Small intestine (tissue), 7 donors: ENCODE measurements at regions not wholly inside any gene's neighbourhood (a gene's known extent, or its start where the extent isn't known, plus 50 kb on each side); places are given as distances from the start of the nearest gene placed in this dataset.

Source experiments
- DNase-seq, 2 donors: peaks; one replicate each; pipeline versions ENCODE4 v3.0.0 to v3.0.0-alpha.2; 2013
- FAIRE-seq: peaks from 2 replicates; lab custom pipeline; 2012; peaks lifted over from hg19 to GRCh38; lab: Jason Lieb, UNC
- H3K27ac ChIP-seq, 3 donors: one replicate each; pipeline ENCODE4 v1.5.1; 2013; ENCODE audit warnings: low read length in 2 of 3, mild to moderate bottlenecking in 2 of 3, control low read depth in 1 of 3, inconsistent platforms in 1 of 3, low read depth in 1 of 3, moderate library complexity in 1 of 3
- H3K27me3 ChIP-seq, 3 donors: one replicate each; pipeline ENCODE4 v1.6.1; 2013; ENCODE audit warnings: low read length in 3 of 3, inconsistent platforms in 1 of 3; ENCODE audit not compliant: control insufficient read depth in 3 of 3, insufficient read depth in 3 of 3
- H3K36me3 ChIP-seq, 3 donors: one replicate each; pipeline ENCODE4 v1.6.1; 2013; ENCODE audit warnings: low read length in 3 of 3, inconsistent platforms in 1 of 3, low read depth in 1 of 3, mild to moderate bottlenecking in 1 of 3, moderate library complexity in 1 of 3; ENCODE audit not compliant: control insufficient read depth in 3 of 3, insufficient read depth in 2 of 3
- H3K4me1 ChIP-seq, 3 donors: one replicate each; pipeline ENCODE4 v1.6.1; 2013; ENCODE audit warnings: low read length in 2 of 3, inconsistent platforms in 1 of 3, low read depth in 1 of 3, mild to moderate bottlenecking in 1 of 3, moderate library complexity in 1 of 3; ENCODE audit not compliant: control insufficient read depth in 3 of 3, insufficient read depth in 2 of 3
- H3K4me3 ChIP-seq, 3 donors: one replicate each; pipeline ENCODE4 v1.5.1; 2013; ENCODE audit warnings: low read length in 3 of 3, control low read depth in 1 of 3, inconsistent platforms in 1 of 3, low read depth in 1 of 3, mild to moderate bottlenecking in 1 of 3, moderate library complexity in 1 of 3
- H3K9me3 ChIP-seq, 2 donors: one replicate each; pipeline ENCODE4 v1.6.1; 2013; ENCODE audit warnings: low read depth in 1 of 2, low read length in 1 of 2; ENCODE audit not compliant: control insufficient read depth in 2 of 2, insufficient read depth in 1 of 2
- WGBS, 3 donors: extraction: QIAGEN DNeasy Blood & Tissue Kit; methylation state at CpG; one replicate each; pipeline ENCODE4 v1.1.7; 2013; 5-methylcytosine and 5-hydroxymethylcytosine counted together
- donor health status: healthy with polysubstance abuse.
- donor health status: control.
- donor health status: control.
- donor health status: Bipolar disorder and iron deficiency.
- donor health status: healthy.

DNA sequence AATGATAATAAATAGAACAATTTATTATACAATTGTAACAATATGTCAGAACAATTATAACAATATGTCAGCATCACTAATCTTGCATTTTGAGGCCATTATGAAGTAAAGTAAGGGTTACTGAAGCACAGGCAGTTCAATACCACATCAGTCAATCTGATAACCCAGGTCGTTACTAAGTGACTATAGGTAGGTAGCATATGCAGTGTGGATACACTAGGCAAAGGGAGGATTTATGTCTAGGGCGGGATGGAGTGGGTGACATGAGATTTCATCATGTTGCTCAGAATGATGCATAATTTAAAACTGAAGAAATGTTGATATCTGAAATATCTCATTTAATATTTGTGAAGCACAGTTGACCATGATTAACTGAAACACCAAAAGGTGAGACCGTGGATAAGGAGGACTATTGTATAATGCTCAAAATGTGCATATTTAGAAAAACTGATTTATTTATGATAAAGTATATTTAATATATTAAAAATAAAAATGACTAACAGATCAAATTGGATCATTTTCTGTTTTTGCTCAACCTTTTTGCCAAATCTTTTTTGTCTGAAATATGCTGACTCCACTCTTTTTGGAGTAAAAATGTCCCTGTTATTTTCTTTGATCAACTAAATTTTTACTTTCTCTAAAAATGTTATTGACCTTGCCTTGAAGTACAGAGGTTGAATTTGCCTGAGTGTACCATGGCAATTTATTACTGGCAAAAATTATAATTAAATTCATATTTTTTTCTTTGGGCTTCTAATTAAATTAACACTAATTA, 1189.4 kb upstream of the USP15 start:
- no peaks in the 10 kb centered on the region for H3K4me1 ChIP-seq
- no peaks in the 10 kb centered on the region for H3K36me3 ChIP-seq
- H3K27ac ChIP-seq, result no peak overlapping the region
- FAIRE-seq, result no peak
- no peaks in the 10 kb centered on the region for H3K27me3 ChIP-seq
- H3K4me3 ChIP-seq, result no peak overlapping the region
- no peaks in the 10 kb centered on the region for H3K9me3 ChIP-seq
- no peak for DNase-seq
- 53 to 73% (median 60%) methylated on average over 3 of the region's 3 CpGs for WGBS, 3 donors

DNA sequence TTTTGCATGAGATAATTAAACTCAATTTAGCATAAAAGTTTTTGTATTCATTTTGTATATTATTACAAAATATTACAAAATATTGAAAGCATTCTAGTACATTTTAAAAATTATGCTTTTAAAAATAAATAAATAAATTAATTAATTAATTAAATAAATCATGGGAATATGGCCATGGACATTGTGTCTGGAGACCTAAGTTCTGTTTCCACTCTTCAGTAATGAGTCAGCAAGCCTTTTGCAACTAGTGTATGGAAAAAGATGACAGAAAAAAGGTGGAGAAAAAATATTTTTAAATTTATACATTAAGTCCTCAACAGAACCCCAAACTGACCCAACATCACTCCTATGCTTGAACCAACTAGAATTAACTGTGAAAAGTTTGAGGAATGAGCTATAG, 1187.5 kb upstream of the USP15 start:
- Histone ChIP-seq H3K4me1 (no peaks in the 10 kb centered on the region), H3K27ac (no peak overlapping the region), H3K27me3 (no peaks in the 10 kb centered on the region), H3K4me3 (no peak overlapping the region), H3K9me3 (no peaks in the 10 kb centered on the region), H3K36me3 (no peaks in the 10 kb centered on the region)
- no peak for DNase-seq
- no peak for FAIRE-seq

DNA sequence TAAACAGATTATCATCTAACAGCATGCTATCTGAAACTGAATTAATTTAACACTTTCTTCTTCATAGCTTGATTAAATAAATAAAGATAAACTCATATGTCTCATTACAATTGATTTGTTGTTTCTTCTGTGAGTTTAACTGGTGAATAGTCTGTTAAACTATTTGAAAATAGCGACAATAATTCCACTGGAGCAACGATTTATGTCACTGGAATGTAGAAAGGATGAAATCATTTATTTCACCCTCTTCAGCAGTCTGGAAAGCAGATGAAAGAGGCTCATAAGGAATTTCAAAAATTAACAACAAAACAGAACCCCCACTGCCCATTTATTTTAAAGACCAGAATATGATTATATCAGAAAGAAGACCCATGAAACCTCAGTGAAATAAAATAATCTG, 1165.1 kb upstream of the USP15 start:
- no peaks in the 10 kb centered on the region for H3K27me3 ChIP-seq
- no peaks in the 10 kb centered on the region for H3K36me3 ChIP-seq
- FAIRE-seq (no peak), DNase-seq (no peak)
- peaks cover 1 to 10% of the 10 kb centered on the region in 2 donors for H3K9me3 ChIP-seq
- 60 to 66% (median 63%) methylated on average over 2 of the region's 2 CpGs for WGBS, 3 donors
- no peaks in the 10 kb centered on the region for H3K4me1 ChIP-seq
- H3K27ac ChIP-seq, result no peak overlapping the region
- H3K4me3 ChIP-seq, result no peak overlapping the region

DNA sequence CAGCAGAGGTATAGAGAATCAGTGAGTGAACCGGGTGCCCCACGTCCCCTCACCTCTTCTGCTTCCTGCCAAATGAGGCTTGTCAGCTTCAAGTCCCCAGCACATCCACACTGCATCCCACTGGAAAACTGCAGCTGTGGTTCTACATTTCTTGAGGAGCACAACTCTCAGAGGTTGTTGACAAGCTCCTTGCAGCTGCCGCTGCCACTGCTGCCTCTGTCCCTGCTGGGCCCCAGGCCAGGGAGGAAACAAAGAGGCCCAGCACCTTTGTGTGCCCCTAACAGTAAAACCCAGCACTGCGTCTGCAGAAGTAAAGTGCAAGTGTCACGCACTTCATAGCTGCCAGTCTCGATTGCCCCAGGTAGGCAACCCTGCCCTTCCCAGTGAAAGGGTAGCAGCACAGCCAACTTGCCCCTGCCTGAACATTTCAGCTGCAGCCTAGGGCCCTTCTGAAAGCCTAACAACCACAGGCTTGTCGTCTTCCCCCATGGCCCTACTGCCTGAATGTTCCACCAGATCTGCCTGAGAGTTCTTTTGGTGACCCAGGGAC, 1162.1 kb upstream of the USP15 start:
- H3K27ac ChIP-seq, result no peak overlapping the region
- no peak for FAIRE-seq
- no peaks in the 10 kb centered on the region for H3K4me1 ChIP-seq
- H3K27me3 ChIP-seq, result no peaks in the 10 kb centered on the region
- H3K4me3 ChIP-seq, result no peak overlapping the region
- DNase-seq, result no peak
- 67 to 80% (median 78%) methylated on average over 7 of the region's 7 CpGs for WGBS, 3 donors
- peaks cover 0 to 6% of the 10 kb centered on the region in 2 donors for H3K9me3 ChIP-seq
- no peaks in the 10 kb centered on the region for H3K36me3 ChIP-seq

DNA sequence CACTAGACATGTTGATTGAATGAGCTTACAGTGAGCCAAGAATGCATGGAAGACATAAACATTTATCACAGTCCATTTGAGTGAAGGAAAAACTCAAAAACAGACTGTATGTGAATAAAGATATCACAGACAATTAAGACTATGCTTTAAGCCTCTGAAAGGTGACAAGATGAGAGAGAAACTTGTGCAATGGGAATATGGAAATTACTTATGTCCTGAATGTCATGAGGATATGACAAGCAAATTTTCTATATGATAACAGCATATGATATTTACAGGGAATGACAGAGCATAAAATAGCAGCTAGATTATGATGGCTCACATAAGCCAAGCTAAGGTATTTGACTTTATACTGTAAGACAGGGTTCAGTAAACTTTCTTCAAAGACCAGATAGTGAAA, 1153.1 kb upstream of the USP15 start:
- Histone ChIP-seq H3K9me3 (peaks cover 0 to 8% of the 10 kb centered on the region in 2 donors), H3K4me3 (no peak overlapping the region), H3K36me3 (no peaks in the 10 kb centered on the region), H3K27ac (no peak overlapping the region), H3K4me1 (no peaks in the 10 kb centered on the region), H3K27me3 (no peaks in the 10 kb centered on the region)
- DNase-seq (no peak), FAIRE-seq (no peak)

DNA sequence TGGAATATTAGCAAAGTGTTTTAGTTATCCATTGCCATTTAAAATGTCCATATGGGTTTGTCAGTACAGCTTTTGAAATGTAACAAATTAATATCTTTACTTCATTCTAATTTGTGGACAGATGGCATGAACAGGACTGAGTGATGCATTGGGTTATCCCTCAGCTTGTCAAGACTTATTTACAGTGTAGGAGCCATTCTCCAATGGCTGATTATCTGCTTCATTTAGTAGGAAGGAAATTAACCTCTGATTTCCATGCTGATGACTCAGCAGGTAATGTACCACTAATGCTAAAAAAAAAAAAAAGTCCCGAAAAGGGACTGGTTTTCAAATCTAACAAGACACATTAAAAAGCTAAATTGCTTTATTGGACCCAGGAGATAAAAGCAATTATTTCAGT, 1149.0 kb upstream of the USP15 start:
- Histone ChIP-seq H3K27ac (no peak overlapping the region), H3K4me1 (no peaks in the 10 kb centered on the region), H3K9me3 (peaks cover 1 to 10% of the 10 kb centered on the region in 2 donors), H3K4me3 (no peak overlapping the region), H3K27me3 (no peaks in the 10 kb centered on the region), H3K36me3 (no peaks in the 10 kb centered on the region)
- 54 to 75% (median 70%) methylated on average over 1 of the region's 1 CpG for WGBS, 3 donors
- no peak for FAIRE-seq
- no peak for DNase-seq

DNA sequence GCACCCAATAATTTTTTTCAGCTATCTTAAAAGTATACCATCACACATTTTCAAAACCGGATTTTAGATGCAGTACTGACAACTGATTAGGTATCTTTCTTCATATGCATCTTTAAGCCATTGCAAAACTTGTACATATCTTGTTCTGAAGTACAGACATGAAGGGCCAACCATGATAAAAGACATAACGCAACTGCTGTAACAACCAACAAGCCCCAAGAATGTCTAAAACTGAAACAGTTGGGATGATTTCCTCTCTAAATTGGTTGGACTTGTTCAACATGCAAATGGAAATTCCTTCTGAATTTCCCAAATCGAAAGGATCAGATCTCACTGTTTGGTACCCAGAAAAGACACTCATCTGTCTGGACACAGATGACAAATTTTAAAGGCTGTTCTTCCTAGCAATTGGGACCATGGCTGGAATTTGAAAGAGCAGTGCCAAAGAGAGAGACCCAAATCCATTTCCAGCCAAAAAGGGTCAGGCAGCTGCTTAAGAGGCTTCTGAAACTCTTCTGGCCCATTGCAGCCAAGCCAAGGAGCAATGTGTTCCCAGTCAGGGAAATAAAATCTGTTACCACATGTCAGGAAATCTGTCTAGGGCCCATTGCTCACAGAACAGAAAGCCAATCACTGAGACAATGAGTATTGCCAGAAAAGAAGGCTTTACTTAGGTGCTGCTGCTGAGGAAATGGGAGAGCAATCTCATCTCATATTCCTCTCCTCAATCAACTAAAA, 1122.4 kb upstream of the USP15 start:
- no peak overlapping the region for H3K4me3 ChIP-seq
- FAIRE-seq (no peak), DNase-seq (no peak)
- no peaks in the 10 kb centered on the region for H3K36me3 ChIP-seq
- H3K27me3 ChIP-seq, result no peaks in the 10 kb centered on the region
- H3K27ac ChIP-seq, result no peak overlapping the region
- H3K9me3 ChIP-seq, result no peaks in the 10 kb centered on the region
- no peaks in the 10 kb centered on the region for H3K4me1 ChIP-seq
- 80 to 81% (median 80%) methylated on average over 3 of the region's 3 CpGs for WGBS, 3 donors

DNA sequence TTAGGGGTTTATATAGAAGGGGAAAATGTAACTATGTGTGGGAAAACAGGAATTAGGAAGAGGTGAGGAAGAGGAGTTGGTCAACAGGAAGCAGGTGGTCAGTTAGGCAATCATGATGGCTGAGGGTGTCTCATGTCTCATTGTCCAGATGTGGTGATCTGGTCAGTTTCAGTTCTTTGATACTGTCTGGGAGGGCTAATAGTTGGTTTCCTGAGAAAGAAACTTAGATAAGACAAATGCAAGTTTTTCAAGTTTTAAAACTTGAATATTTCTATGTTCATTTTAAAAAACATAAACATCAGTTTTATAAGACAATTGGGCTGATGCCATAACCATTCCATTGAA, 1121.8 kb upstream of the USP15 start:
- Histone ChIP-seq H3K4me1 (no peaks in the 10 kb centered on the region), H3K9me3 (no peaks in the 10 kb centered on the region), H3K27me3 (no peaks in the 10 kb centered on the region), H3K27ac (no peak overlapping the region), H3K4me3 (no peak overlapping the region), H3K36me3 (no peaks in the 10 kb centered on the region)
- DNase-seq, result no peak
- FAIRE-seq, result no peak
